DND-41 (cell line): ENCODE measurements at regions not wholly inside any gene's neighbourhood (a gene's known extent, or its start where the extent isn't known, plus 50 kb on each side); places are given as distances from the start of the nearest gene placed in this dataset.

Experiments
- EZH2 ChIP-seq: IDR thresholded peaks from 3 replicates; pipeline ENCODE4 v1.6.1; 2012; ENCODE audit warnings: borderline replicate concordance, low read depth, mild to moderate bottlenecking, moderate library complexity, low read length, inconsistent platforms; ENCODE audit not compliant: severe bottlenecking
- TF ChIP-seq, protein P1 (sequence below): IDR thresholded peaks from 2 replicates; pipeline ENCODE4 v1.5.1; 2012; ENCODE audit warnings: borderline replicate concordance, low read length, moderate library complexity, mild to moderate bottlenecking; ENCODE audit not compliant: poor library complexity, severe bottlenecking; ENCODE audit errors: extremely low read depth

DNA sequence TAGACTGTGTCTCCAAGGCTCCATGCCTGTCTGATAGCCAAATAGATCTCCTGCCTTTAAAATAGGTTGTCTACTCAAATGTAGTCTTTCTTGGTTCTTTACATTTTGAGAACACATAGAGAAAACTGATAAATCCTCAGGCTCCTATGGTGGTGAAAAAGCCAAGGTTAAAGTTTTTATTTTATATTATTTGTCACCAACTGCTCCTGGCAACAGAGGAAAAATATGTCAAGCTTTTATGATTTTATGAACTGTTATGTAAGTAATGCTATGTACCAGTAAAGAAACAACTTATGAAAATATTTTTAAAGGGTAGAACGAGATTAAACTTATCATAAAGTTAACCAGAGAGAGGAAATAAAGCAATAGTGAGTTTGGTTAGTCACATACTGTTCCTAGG lies 222.8 kb downstream of the NR2F1-AS1 start:
- no peak for TF ChIP-seq EZH2
- TF ChIP-seq, protein P1, sequence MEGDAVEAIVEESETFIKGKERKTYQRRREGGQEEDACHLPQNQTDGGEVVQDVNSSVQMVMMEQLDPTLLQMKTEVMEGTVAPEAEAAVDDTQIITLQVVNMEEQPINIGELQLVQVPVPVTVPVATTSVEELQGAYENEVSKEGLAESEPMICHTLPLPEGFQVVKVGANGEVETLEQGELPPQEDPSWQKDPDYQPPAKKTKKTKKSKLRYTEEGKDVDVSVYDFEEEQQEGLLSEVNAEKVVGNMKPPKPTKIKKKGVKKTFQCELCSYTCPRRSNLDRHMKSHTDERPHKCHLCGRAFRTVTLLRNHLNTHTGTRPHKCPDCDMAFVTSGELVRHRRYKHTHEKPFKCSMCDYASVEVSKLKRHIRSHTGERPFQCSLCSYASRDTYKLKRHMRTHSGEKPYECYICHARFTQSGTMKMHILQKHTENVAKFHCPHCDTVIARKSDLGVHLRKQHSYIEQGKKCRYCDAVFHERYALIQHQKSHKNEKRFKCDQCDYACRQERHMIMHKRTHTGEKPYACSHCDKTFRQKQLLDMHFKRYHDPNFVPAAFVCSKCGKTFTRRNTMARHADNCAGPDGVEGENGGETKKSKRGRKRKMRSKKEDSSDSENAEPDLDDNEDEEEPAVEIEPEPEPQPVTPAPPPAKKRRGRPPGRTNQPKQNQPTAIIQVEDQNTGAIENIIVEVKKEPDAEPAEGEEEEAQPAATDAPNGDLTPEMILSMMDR = no peak
